NCI-H2196 (cell line): ENCODE measurements at regions not wholly inside any gene's neighbourhood (a gene's known extent, or its start where the extent isn't known, plus 50 kb on each side); places are given as distances from the start of the nearest gene placed in this dataset.

Experiments used
- DNase-seq: peaks from one replicate; lab custom pipeline; 2025; ENCODE audit not compliant: unreplicated experiment; lab: John Stamatoyannopoulos, UW

DNA sequence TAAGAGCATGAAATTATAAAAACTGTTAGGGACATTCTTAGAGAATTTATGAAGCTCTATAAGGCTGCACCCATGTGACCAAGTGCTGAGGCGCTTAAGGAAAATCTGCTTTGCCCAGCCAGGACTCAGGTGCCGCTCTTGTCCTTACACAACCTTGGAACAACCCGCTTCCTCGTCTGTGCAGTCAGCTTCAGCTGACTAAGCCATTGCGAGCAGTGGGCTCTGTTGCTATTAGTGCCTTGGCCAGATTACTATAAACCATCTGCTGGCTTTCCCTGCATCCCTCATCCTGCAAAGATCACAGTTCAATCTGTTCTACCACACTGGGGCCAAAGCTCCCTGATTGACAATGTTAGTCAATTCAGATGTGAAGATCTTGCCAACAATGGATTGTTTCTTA is 89.1 kb upstream of the E2F3 start:
- DNase-seq = no peak

- DNase-seq = no peak
Measured at GRCh38 chr6:20313051-20313450, 88.6 kb upstream of the E2F3 start.

GRCh38 chr6:20313960-20314530 is 87.6 kb upstream of the E2F3 start:
- no peak for DNase-seq

- no peak for DNase-seq
Measured at GRCh38 chr6:20314866-20315845, 86.5 kb upstream of the E2F3 start.

GRCh38 chr6:20317430-20317829 is 84.2 kb upstream of the E2F3 start:
- no peak for DNase-seq

DNA sequence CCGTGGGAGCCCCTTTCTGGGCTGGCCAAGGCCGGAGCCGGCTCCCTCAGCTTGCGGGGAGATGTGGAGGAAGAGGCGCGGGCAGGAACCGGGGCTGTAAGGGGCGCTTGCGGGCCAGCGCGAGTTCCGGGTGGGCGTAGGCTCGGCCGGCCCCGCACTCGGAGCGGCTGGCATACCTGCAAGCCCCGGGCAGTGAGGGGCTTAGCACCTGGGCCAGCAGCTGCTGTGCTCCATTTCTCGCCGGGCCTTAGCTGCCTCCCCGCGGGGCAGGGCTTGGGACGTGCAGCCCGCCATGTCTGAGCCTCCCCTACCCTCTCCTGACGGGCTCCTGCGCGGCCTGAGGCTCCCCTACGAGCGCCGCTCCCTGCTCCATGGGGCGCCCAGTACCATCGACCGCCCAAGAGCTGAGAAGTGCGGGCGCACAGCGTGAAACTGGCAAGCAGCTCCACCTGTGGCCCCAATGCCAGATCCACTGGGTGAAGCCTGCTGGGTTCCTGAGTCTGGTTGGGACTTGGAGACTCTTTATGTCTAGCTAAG is 82.8 kb upstream of the E2F3 start:
- DNase-seq = no peak

DNA sequence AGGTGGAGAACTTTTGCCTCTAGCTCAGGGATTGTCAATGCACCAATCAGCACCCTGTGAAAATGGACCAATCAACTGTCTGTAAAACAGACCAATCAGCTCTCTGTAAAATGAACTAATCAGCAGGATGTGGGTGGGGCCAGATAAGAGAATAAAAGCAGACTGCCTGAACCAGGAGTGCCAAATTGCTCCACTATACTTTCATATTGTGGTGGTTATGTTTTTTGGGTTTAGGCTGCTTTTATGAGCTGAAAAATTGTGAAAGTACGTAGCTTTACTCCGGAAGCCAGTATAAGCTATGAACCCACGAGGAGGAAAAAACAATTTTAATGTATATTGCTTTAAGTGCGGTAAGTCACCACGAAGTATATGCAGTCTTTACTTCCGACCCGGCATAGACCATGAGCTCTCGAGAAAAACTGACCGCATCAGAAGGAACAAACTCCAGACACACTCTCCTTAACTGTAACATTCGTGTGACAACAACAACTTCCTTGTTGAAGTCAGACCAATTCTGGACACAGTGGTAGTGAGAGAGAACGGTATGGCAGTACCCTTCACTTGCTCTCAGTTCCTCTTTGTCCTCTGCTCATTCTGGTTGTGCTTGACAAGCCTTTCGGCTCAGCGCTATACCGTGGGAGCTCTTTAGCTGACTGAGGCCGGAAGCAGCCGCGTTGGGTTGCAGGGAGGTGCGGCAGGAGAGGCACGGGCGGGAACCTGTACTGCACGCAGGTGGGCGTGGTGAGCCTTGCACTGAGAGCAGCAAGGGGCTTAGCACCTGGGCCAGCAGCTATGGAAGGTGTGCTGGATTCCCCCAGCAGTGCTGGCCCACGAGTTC is 81.9 kb upstream of the E2F3 start:
- DNase-seq = no peak

DNA sequence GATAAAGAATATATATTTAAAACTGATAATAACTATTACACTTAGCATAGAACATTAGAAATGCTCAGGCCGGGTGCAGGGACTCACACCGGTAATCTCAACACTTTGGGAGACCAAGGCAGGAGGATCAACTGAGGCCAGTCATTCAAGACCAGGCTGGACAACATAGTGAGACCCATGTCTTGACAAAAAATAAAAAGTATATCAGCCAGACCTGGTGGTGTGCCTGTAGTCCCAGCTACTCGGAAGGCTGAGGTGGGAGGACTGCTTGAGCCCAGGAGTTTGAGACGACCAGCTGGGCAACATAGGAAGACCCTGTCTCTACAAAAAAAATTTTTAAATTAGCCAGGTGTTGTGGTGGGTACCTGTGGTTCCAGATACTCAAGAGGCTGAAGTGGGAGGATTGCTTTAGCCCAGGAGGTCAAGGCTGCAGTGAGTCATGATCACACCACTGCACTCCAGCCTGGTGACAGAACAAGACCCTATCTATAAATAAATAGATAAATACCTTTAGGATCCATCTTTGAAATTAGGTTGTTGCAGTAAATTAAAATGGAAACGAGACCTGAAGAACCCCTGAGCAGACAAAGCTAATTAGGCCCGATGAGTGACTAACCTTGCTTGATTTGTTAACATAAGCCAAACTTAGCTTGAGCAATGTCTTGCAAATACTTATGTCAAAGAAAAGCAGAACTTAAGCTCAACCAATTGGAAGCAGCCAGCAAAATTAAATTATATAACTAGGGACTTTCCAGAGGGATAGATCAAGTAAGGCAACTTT is 75.8 kb upstream of the E2F3 start:
- DNase-seq = no peak

- no peak for DNase-seq
Measured at GRCh38 chr6:20326422-20326728, 75.3 kb upstream of the E2F3 start.

GRCh38 chr6:20327141-20327540 is 74.5 kb upstream of the E2F3 start:
- DNase-seq = no peak

DNA sequence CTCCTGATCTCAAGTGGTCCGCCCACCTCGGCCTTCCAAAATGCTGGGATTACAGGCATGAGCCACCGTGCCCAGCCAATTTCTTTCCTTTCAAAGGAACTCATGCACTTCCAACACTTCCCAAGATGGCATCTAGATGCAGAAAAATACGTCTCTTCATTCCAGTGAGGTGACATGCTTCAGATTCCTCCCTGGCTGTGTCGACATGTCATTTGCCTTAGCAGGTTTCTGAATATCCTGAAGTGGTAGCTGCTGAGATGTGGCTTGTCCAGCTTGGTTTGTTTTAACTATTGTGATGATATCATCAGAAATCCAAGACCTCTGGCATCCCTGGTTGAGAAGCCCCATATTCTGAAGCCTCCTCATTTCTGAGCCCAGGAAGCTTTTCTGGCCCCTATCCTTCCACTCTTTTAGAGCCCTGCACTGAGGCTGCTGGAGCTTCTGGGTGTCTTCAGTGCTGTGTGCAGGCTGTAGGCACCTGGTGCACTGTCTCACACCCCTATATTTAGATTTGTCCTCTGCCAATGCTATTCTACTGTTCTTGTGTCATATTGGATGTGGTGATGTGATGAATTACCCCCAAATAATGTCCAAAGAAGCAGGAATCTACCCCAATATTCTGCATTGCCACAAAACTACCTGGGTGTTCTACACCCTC is 73.3 kb upstream of the E2F3 start:
- DNase-seq = no peak

GRCh38 chr6:20328924-20329300 is 72.8 kb upstream of the E2F3 start:
- no peak for DNase-seq

DNA sequence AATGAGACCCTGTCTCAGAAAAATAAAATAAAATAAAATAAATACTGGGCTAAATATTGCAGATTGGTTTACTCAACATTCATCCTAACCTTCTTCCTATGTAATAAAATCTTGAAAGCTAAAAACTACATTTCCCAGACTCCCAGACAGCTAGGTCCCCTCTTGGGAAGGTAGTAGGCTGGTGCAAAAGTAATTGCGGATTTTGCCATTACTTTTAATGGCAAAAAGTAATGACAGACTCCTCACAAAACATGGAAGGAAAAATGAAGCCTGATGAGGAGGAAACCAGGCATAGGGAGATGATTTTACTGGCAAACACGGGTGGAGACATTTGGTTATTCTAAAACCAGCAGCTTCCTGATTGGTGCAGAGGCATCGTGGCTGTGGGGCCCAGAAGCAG is 70.6 kb upstream of the E2F3 start:
- DNase-seq = no peak

- DNase-seq = no peak
Measured at GRCh38 chr6:20331625-20332024, 70.1 kb upstream of the E2F3 start.

DNA sequence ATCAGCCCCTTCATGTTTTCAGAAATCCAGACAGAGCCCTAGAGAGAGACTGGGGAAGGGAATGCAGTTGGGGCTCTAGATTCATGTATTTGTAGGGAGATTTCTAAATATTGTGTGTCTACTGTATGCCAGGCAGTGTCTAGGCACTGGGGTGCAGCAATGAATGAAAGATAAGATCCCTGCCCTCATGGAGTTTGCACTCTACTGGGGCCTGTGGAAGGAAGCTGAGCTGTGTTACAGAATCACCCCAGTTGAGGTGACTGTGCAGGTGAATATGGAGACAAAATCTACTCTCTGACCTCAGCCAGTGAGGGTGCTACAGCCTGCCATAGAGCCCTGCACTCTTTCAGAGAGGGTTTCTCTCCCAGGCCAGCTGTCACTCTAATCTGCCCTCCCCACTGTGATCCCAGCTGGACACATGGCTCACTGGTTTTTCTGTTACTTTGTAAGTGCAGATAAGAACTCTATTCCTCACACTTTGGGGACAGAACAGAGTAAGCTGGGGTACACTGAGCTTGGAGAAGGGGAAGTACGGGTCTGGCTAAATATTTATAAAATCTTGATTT is 69.2 kb upstream of the E2F3 start:
- DNase-seq = no peak

DNA sequence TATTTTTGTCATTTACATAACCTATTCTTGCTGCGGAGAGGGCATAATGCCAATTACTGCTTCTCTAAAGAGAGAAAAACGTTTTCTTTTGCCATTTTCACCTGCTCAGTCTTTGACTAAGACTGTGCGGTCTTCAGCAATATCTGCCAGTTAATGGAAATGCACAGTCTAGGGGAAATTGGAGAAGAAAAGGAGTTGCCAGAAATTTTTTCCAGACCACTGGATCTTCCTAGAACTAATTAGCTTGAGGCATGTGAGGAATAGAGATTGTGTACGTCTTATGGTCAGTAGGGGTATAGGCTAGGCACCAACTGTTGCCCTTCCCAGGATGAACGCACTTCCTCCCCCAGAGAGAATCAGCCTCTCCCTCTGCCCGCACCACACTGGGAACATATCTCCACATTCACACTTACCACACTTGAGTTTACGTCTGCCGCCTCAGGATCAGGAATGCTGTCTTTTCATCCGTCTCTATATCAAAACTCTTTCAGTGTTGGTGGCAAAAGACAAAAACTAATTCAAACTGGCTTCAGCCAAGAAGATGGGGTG is 67.9 kb upstream of the E2F3 start:
- no peak for DNase-seq

DNA sequence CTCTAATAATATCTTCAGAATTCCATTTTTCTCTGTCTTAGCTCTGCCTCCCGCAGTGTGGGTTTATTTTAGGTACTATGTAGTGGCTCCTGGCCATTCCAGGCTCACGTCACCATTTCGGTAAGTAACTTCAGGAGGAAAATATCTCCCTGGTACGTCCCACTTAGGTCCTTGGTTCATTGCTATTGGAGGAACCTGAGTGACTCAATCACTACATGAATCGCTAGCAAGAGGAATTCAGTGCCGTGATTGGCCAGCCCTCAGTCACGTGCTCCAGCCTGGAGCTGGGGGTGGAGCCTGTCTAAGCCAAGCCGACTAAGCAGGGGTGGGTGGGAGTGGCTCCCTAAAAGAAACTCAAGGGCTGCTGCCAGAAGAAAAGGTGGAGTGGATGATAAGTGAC is 67.3 kb upstream of the E2F3 start:
- DNase-seq = no peak

DNA sequence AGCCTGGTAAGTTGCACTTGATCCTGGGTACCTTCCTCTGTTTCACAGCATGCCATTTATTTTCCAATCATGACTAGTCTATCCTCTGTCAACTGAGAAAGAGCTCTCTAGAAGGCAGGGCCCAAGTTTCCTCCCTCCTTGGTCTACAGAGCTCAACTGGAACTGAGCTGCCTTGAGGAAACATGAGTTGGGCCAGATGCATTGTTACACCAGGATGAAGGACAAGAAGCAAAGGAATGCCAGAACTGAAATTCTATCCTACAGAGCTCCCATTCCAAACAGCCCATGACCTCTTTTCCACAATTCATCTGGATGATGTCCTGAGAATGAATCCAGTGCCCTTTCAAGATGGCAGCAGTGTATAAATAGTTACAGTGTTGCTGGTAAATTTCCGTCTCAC is 66.7 kb upstream of the E2F3 start:
- DNase-seq = no peak

- DNase-seq = no peak
Measured at GRCh38 chr6:20335872-20336271, 65.8 kb upstream of the E2F3 start.

GRCh38 chr6:20338156-20338555 is 63.5 kb upstream of the E2F3 start:
- DNase-seq = no peak
